A673 (cell line): ENCODE measurements at regions not wholly inside any gene's neighbourhood (a gene's known extent, or its start where the extent isn't known, plus 50 kb on each side); places are given as distances from the start of the nearest gene placed in this dataset.

Experiments used
- BruUV-seq: library from RNA; stranded (reverse); fragments of 400-500 nt; replicated peaks from 2 replicates; lab custom pipeline; 2021; lab: Mats Ljungman, UMichigan
- CTCF ChIA-PET: fragments of 300-600 bp; sonication (Branson Sonifier 250); formaldehyde crosslinking; loops from one replicate; lab custom pipeline; 2022; ENCODE audit warnings: antibody characterized with exemption; lab: Charles Lee
- POLR2A ChIA-PET: fragments of 300-600 bp; sonication (Branson Sonifier 250); formaldehyde crosslinking; loops from one replicate; lab custom pipeline; 2022; ENCODE audit warnings: antibody characterized with exemption; ENCODE audit not compliant: low non-redundant PET; lab: Charles Lee
- DNase-seq: peaks from one replicate; pipeline ENCODE4 v3.0.0-alpha.2; 2015; ENCODE audit warnings: low spot score
- H3K27ac ChIP-seq: fragments of 200-600 bp; sonication (generic); 2 replicates; pipeline ENCODE4 v1.5.1; 2016; ENCODE audit warnings: mixed run types, low read depth, mild to moderate bottlenecking, mixed read lengths, antibody characterized with exemption, low read length; ENCODE audit not compliant: poor library complexity, severe bottlenecking
- H3K27me3 ChIP-seq: fragments of 200-600 bp; sonication (generic); replicated peaks from 2 replicates; pipeline ENCODE4 v1.6.1; 2017; ENCODE audit warnings: mixed run types, low read depth, mild to moderate bottlenecking, mixed read lengths, antibody characterized with exemption, low read length; ENCODE audit not compliant: insufficient read depth, poor library complexity
- H3K36me3 ChIP-seq: fragments of 200-600 bp; sonication (generic); 2 replicates; pipeline ENCODE4 v1.6.1; 2016; ENCODE audit warnings: mixed run types, mild to moderate bottlenecking, mixed read lengths, antibody characterized with exemption, low read length; ENCODE audit not compliant: insufficient read depth, poor library complexity, severe bottlenecking
- H3K4me1 ChIP-seq: fragments of 200-600 bp; sonication (generic); 2 replicates; pipeline ENCODE4 v1.6.1; 2017; ENCODE audit warnings: mixed run types, mild to moderate bottlenecking, mixed read lengths, antibody characterized with exemption, low read length; ENCODE audit not compliant: insufficient read depth, poor library complexity, severe bottlenecking
- H3K4me3 ChIP-seq: fragments of 200-600 bp; sonication (generic); 2 replicates; pipeline ENCODE4 v1.5.1; 2016; ENCODE audit warnings: low read depth, mixed run types, mild to moderate bottlenecking, mixed read lengths, low read length; ENCODE audit not compliant: poor library complexity, severe bottlenecking
- H3K9me3 ChIP-seq: fragments of 200-600 bp; sonication (generic); 2 replicates; pipeline ENCODE4 v1.6.1; 2016; ENCODE audit warnings: mixed run types, low read depth, mild to moderate bottlenecking, mixed read lengths, antibody characterized with exemption, low read length; ENCODE audit not compliant: poor library complexity, severe bottlenecking
- EZH2 ChIP-seq: fragments of 200-600 bp; sonication (generic); IDR thresholded peaks from 2 replicates; pipeline ENCODE4 v1.6.1; 2017; ENCODE audit warnings: borderline replicate concordance, low read depth, mild to moderate bottlenecking, mixed read lengths, antibody characterized with exemption, low read length; ENCODE audit not compliant: poor library complexity, severe bottlenecking
- intact Hi-C: fragments of 100-400 bp; cut with micrococcal nuclease; formaldehyde crosslinking; loops from one replicate; pipeline ENCODE4 v1.10.0; 2022; ENCODE audit not compliant: unreplicated experiment
- TF ChIP-seq, protein P1 (sequence below): fragments of 300-800, 200-600 bp; sonication (generic); conservative IDR thresholded peaks from 2 replicates; pipeline ENCODE4 v1.5.1; 2017; ENCODE audit warnings: low read depth, mild to moderate bottlenecking, antibody characterized with exemption, low read length, moderate library complexity, mixed read lengths

GRCh38 chr2:12167525-12168317 lies 421.3 kb downstream of the LPIN1 start:
- intact Hi-C loops = no loop called here

GRCh38 chr2:12168354-12168753 lies 421.9 kb downstream of the LPIN1 start:
- H3K36me3 ChIP-seq = no peaks in the 10 kb centered on the region
- no peaks in the 10 kb centered on the region for H3K9me3 ChIP-seq
- BruUV-seq = no TSS peak
- peaks cover 21% of the 10 kb centered on the region for H3K4me1 ChIP-seq
- no peak for DNase-seq
- no peak overlapping the region for H3K4me3 ChIP-seq
- no peak overlapping the region for H3K27ac ChIP-seq
- H3K27me3 ChIP-seq = no peaks in the 10 kb centered on the region
- ChIA-PET POLR2A (no interaction called here), CTCF (no interaction called here)
- TF ChIP-seq EZH2 = no peak
- TF ChIP-seq, protein P1, sequence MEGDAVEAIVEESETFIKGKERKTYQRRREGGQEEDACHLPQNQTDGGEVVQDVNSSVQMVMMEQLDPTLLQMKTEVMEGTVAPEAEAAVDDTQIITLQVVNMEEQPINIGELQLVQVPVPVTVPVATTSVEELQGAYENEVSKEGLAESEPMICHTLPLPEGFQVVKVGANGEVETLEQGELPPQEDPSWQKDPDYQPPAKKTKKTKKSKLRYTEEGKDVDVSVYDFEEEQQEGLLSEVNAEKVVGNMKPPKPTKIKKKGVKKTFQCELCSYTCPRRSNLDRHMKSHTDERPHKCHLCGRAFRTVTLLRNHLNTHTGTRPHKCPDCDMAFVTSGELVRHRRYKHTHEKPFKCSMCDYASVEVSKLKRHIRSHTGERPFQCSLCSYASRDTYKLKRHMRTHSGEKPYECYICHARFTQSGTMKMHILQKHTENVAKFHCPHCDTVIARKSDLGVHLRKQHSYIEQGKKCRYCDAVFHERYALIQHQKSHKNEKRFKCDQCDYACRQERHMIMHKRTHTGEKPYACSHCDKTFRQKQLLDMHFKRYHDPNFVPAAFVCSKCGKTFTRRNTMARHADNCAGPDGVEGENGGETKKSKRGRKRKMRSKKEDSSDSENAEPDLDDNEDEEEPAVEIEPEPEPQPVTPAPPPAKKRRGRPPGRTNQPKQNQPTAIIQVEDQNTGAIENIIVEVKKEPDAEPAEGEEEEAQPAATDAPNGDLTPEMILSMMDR = no peak
- intact Hi-C loops = no loop called here

More at GRCh38 chr2:12167525-12168317, 421.3 kb downstream of the LPIN1 start:
- H3K27ac ChIP-seq = no peak overlapping the region
- TF ChIP-seq, protein P1 = no peak
- TF ChIP-seq EZH2 = no peak
- no peaks in the 10 kb centered on the region for H3K36me3 ChIP-seq
- H3K27me3 ChIP-seq = no peaks in the 10 kb centered on the region
- H3K4me3 ChIP-seq = no peak overlapping the region
- BruUV-seq = no TSS peak
- POLR2A ChIA-PET = no interaction called here
- DNase-seq = no peak
- CTCF ChIA-PET = no interaction called here
- peaks cover 21% of the 10 kb centered on the region for H3K4me1 ChIP-seq
- H3K9me3 ChIP-seq = no peaks in the 10 kb centered on the region

- ChIA-PET POLR2A (no interaction called here), CTCF (no interaction called here)
- Histone ChIP-seq H3K4me3 (no peak overlapping the region), H3K27ac (peak overlapping the region; percentile 88), H3K4me1 (peaks cover 21% of the 10 kb centered on the region), H3K36me3 (no peaks in the 10 kb centered on the region), H3K9me3 (no peaks in the 10 kb centered on the region), H3K27me3 (no peaks in the 10 kb centered on the region)
- BruUV-seq = no TSS peak
- TF ChIP-seq, protein P1 = no peak
- TF ChIP-seq EZH2 = no peak
- DNase-seq = peak; percentile 37
- intact Hi-C loops = no loop called here
These were observed 422.5 kb downstream of the LPIN1 start for GRCh38 chr2:12168791-12169388.
